Epithelial cell of proximal tubule (primary cell): ENCODE measurements at regions not wholly inside any gene's neighbourhood (a gene's known extent, or its start where the extent isn't known, plus 50 kb on each side); places are given as distances from the start of the nearest gene placed in this dataset.

Experiments used
- DNase-seq: peaks from one replicate; pipeline ENCODE4 v3.0.0-alpha.2; 2011; ENCODE audit warnings: low read depth
- H3K4me3 ChIP-seq: 2 replicates; pipeline ENCODE4 v1.5.1; 2011; ENCODE audit warnings: low read depth, mild to moderate bottlenecking, low read length
- TF ChIP-seq, protein P1 (sequence below): conservative IDR thresholded peaks from 2 replicates; pipeline ENCODE4 v1.5.1; 2012; ENCODE audit warnings: low read depth, mild to moderate bottlenecking, low read length

DNA sequence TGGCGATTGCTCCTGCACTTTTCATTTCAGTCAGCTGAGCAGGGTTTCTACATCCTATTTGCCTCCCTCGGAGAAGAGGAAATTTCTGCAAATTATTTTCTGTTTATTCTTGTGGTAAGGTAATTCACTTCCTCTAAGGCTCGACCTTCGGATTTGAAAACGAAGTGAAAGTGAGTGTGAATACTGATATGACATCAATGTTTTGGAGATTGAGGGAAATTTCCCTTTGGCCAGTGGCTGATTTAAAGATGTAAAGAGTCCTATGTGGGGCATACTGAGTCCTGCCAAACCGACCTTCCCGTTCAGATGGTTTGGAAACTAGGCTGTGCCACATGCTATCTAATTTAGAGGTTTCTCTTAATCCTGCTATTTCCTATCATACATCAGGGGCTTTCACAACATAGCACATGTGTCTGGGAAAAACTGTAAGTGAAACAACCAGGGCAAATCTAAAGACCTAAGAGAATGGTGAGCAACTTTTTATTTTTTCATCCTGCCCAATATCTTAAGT, 112.3 kb downstream of the POSTN start:
- DNase-seq: no peak
- TF ChIP-seq, protein P1, sequence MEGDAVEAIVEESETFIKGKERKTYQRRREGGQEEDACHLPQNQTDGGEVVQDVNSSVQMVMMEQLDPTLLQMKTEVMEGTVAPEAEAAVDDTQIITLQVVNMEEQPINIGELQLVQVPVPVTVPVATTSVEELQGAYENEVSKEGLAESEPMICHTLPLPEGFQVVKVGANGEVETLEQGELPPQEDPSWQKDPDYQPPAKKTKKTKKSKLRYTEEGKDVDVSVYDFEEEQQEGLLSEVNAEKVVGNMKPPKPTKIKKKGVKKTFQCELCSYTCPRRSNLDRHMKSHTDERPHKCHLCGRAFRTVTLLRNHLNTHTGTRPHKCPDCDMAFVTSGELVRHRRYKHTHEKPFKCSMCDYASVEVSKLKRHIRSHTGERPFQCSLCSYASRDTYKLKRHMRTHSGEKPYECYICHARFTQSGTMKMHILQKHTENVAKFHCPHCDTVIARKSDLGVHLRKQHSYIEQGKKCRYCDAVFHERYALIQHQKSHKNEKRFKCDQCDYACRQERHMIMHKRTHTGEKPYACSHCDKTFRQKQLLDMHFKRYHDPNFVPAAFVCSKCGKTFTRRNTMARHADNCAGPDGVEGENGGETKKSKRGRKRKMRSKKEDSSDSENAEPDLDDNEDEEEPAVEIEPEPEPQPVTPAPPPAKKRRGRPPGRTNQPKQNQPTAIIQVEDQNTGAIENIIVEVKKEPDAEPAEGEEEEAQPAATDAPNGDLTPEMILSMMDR: no peak
- H3K4me3 ChIP-seq: no peak overlapping the region

DNA sequence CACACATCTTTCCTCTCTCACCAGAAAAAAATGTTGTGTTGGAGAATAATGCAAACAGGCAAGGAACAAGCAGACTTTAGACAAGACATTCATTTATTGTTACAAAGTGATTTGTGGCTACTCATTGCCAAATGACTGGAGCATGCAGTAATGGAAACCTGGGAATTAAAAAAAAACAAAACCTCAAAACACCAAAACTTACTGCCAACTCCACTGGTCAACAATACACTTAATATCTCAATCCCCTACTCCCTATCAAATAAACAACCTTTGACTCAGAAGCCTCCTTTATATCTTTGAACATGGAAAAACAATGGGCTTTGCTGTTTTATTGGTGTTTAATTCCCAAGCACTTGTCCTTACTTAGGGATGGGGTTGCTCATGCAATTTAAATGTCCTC, 112.8 kb downstream of the POSTN start:
- no peak for DNase-seq
- H3K4me3 ChIP-seq: no peak overlapping the region
- TF ChIP-seq, protein P1: no peak

DNA sequence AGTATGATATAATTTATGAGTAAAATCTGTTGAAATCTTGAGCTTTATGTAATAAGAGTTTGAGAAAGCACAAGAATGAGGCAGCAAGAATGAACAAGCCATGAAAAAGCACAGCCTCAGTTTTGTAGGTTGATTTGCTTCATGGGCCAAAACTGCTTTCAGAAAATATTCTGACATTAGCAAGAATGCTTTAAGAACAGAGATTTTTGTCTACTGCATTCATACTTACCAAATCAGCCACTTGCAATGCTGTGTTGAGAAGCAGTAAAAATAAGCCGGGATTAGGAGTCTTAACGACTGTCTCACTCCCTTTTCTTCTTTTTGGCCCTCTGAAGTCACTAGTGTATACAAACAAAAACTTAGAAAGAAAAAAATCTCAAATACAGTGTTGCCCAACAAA, 114.5 kb downstream of the POSTN start:
- H3K4me3 ChIP-seq: no peak overlapping the region
- DNase-seq: no peak
- TF ChIP-seq, protein P1: no peak

DNA sequence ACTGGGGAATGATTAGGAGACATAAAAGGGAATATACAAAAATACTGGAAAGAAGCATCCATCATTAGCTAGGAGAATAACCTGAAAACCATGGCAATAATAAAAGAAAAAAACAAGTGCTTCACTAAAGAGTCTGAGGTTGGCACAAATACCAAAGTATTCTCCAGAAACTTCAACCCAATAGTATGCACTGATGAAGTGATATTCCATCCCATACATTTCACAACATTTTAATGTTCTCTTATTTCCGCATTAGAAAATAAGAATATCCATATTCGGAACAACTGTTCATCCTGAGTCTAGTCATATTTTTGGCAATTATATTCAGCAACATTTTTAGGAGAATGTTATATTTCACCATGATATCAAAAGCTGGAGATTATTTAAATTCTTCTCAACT, 116.2 kb downstream of the POSTN start:
- TF ChIP-seq, protein P1: no peak
- H3K4me3 ChIP-seq: no peak overlapping the region
- no peak for DNase-seq

DNA sequence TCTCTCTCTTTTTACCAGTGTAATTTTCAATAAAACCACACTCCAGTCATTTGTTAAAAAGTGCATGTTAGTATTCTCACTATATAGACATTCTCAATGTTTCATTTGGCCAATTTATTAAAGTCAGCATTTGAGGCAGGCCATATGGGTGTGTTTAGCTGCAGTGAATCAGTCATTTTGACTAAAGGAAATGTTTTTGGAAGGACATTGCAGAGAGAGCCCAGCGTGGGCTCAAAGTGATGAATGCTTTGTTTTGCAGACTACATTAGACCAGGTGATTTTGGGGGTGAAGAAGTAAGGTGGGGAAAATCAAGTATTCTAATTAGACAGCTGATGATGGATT, 116.7 kb downstream of the POSTN start:
- no peak for DNase-seq
- TF ChIP-seq, protein P1: no peak
- no peak overlapping the region for H3K4me3 ChIP-seq

DNA sequence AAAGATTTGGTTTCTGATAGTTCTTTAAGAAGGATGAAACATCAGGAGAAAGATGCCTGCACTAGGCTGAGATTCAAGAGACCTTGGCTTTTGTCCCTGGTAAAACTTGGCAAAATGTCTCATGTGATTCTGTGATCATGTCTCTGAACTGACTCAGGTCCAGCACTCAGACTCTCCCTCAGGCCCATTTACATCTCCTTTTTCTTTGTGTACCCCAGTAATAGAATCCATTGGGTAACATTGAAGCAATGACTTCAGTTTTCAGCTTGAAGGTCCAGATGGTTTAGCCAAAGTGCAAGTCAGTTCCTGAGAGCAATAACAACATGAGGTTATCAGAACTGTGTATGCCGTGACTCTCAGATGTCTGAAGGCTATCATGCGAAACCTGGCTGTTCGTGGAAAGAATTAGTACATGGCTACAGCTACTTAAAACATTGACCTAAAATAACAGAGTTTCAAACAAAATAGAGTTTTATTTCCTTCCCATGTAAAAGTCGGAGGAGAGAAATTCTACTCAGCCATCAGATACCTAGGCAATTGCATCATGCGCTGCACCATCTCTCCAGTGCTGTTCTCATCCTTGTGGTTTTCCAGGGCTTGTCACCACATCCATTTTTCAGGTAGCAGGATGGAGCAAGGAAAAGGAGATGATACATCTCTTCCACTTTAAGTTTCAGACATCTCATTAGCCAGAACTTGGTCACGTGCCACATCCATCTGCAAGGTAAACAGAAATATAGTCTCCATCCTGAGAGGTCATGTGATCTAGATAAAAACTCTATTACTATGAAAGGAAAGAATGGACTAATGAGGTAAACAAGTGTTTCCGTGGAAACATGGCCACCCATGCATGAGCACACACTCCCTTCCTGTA, 117.3 kb downstream of the POSTN start:
- H3K4me3 ChIP-seq: no peak overlapping the region
- TF ChIP-seq, protein P1: no peak
- DNase-seq: no peak

DNA sequence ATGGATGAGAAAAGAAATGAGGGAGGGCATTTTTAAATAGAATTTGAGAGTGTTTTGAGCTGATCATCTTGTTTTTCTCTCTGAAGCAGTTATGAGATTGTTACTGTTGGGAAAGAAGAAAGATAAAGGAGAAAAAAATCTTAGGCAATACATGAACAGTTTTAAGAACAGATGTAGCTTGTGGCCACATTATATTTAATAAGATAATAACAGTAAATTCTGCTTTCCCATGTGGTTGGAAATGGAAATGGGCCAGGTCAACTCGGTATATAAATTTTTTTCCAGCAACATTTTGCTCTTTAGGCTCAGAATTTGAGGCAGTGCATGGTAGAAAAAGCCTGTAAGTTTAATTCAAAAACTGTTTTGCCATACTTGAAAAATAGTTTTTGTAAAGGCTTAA, 118.7 kb downstream of the POSTN start:
- H3K4me3 ChIP-seq: no peak overlapping the region
- TF ChIP-seq, protein P1: no peak
- DNase-seq: no peak
